ENCODE measurements at regions not wholly inside any gene's neighbourhood (a gene's known extent, or its start where the extent isn't known, plus 50 kb on each side); places are given as distances from the start of the nearest gene placed in this dataset.

DNA sequence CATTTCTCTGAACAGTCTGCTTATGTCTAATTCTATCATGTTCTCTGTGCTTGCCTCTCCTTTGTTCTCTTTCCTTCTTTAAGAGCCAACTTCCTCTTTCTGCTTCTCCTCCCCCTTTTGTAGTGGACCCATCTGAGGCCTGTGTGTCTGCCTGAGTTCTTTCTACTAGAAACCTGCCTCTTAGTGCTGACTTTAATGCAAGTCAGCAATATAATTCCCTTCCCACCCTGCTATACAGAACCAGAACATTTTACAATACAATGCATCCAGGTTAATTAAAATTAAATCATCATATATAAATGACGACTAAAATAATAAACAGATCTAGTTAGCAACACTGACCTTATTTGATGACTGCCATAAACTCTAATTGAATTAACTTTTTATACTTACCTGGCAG is 82.6 kb upstream of the GAS1 start:
- TF ChIP-seq EZH2phosphoT487 (IDR thresholded peaks at IDR 0.05; ENCODE audit: borderline replicate concordance, low read length), result no peak
- TF ChIP-seq, protein P1, sequence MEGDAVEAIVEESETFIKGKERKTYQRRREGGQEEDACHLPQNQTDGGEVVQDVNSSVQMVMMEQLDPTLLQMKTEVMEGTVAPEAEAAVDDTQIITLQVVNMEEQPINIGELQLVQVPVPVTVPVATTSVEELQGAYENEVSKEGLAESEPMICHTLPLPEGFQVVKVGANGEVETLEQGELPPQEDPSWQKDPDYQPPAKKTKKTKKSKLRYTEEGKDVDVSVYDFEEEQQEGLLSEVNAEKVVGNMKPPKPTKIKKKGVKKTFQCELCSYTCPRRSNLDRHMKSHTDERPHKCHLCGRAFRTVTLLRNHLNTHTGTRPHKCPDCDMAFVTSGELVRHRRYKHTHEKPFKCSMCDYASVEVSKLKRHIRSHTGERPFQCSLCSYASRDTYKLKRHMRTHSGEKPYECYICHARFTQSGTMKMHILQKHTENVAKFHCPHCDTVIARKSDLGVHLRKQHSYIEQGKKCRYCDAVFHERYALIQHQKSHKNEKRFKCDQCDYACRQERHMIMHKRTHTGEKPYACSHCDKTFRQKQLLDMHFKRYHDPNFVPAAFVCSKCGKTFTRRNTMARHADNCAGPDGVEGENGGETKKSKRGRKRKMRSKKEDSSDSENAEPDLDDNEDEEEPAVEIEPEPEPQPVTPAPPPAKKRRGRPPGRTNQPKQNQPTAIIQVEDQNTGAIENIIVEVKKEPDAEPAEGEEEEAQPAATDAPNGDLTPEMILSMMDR (IDR thresholded peaks at IDR 0.05; ENCODE audit: low read depth, low read length, poor library complexity, severe bottlenecking), result no peak

Measured in DOHH2 (cell line).